SK-N-SH (cell line): ENCODE measurements at regions not wholly inside any gene's neighbourhood (a gene's known extent, or its start where the extent isn't known, plus 50 kb on each side); places are given as distances from the start of the nearest gene placed in this dataset.

Source experiments
- CTCF ChIA-PET: fragments of 300-600, 350-600 bp; formaldehyde crosslinking; extraction: SDS; loops from one replicate; lab custom pipeline; 2021; lab: Yijun Ruan, JAX
- POLR2A ChIA-PET: fragments of 350-600 bp; sonication (Branson Sonifier 250); formaldehyde crosslinking; extraction: SDS; loops from one replicate; lab custom pipeline; 2020; ENCODE audit warnings: antibody characterized with exemption, inconsistent platforms; lab: Yijun Ruan, JAX
- DNase-seq: peaks from one replicate; pipeline ENCODE4 v3.0.0; 2012
- H2AFZ ChIP-seq: fragments of 200-600 bp; sonication (generic); 2 replicates; pipeline ENCODE4 v1.8.1; 2016; ENCODE audit warnings: antibody characterized with exemption, mild to moderate bottlenecking, low read depth
- H3F3A ChIP-seq: fragments of 200-600 bp; sonication (generic); replicated peaks from 2 replicates; pipeline ENCODE3; 2016; ENCODE audit warnings: antibody characterized with exemption, mild to moderate bottlenecking; ENCODE audit not compliant: insufficient read depth
- H3K27ac ChIP-seq, 2 experiments: fragments of 200-500 bp in 1 of 2; fragments of 200-600 bp in 1 of 2; sonication (Bioruptor generic) in 1 of 2; sonication (generic), shearing (Covaris generic) in 1 of 2; 2 replicates each; pipeline versions ENCODE4 v1.5.1 to v1.6.1; 2014 to 2016; ENCODE audit warnings: low read depth in 2 of 2, inconsistent platforms in 1 of 2, low read length in 1 of 2, mild to moderate bottlenecking in 1 of 2, mixed read lengths in 1 of 2
- H3K27me3 ChIP-seq: fragments of 200-600 bp; sonication (generic), shearing (Covaris generic); 2 replicates; pipeline ENCODE4 v1.6.1; 2016; ENCODE audit warnings: mixed run types; ENCODE audit not compliant: insufficient read depth
- H3K36me3 ChIP-seq, 2 experiments: fragments of 200-500 bp in 1 of 2; fragments of 200-600 bp in 1 of 2; sonication (Bioruptor generic) in 1 of 2; sonication (generic) in 1 of 2; replicated peaks in 1 of 2; 2 replicates each; pipeline versions ENCODE3 to v1.5.1; 2014 to 2016; ENCODE audit warnings: low read length in 1 of 2, mild to moderate bottlenecking in 1 of 2; ENCODE audit not compliant: insufficient read depth in 2 of 2, control insufficient read depth in 1 of 2
- H3K4me1 ChIP-seq, 2 experiments: fragments of 200-500 bp in 1 of 2; fragments of 200-600 bp in 1 of 2; sonication (Bioruptor generic) in 1 of 2; sonication (generic), shearing (Covaris generic) in 1 of 2; 2 replicates each; pipeline versions ENCODE4 v1.5.1 to v1.6.1; 2014 to 2016; ENCODE audit warnings: low read depth in 1 of 2, low read length in 1 of 2, mixed run types in 1 of 2; ENCODE audit not compliant: insufficient read depth in 2 of 2, control insufficient read depth in 1 of 2
- H3K4me2 ChIP-seq: fragments of 200-600 bp; sonication (generic), shearing (Covaris generic); 2 replicates; pipeline ENCODE4 v1.6.1; 2017; ENCODE audit warnings: mixed run types
- H3K4me3 ChIP-seq, 2 experiments: fragments of 200-500 bp in 1 of 2; fragments of 200-600 bp in 1 of 2; sonication (Bioruptor generic) in 1 of 2; sonication (generic), shearing (Covaris generic) in 1 of 2; 2 replicates each; pipeline versions ENCODE4 v1.5.1 to v1.8.1; 2014 to 2016; ENCODE audit warnings: low read depth in 2 of 2, inconsistent platforms in 1 of 2, low read length in 1 of 2, mild to moderate bottlenecking in 1 of 2, mixed read lengths in 1 of 2, moderate library complexity in 1 of 2
- H3K79me2 ChIP-seq: fragments of 200-600 bp; sonication (generic); 2 replicates; pipeline ENCODE4 v1.8.1; 2017; ENCODE audit warnings: mild to moderate bottlenecking; ENCODE audit not compliant: insufficient read depth
- H3K9ac ChIP-seq: fragments of 200-600 bp; sonication (generic); 2 replicates; pipeline ENCODE4 v1.6.1; 2017; ENCODE audit warnings: mixed run types
- H3K9me2 ChIP-seq: fragments of 200-600 bp; sonication (generic); 2 replicates; pipeline ENCODE4 v1.6.1; 2017; ENCODE audit warnings: mixed run types
- H3K9me3 ChIP-seq: fragments of 200-600 bp; sonication (generic); 2 replicates; pipeline ENCODE4 v1.6.1; 2017; ENCODE audit warnings: mixed run types, mild to moderate bottlenecking, moderate library complexity
- H4K20me1 ChIP-seq: fragments of 200-600 bp; sonication (generic); 2 replicates; pipeline ENCODE4 v1.6.1; 2017; ENCODE audit warnings: mild to moderate bottlenecking, mixed run types; ENCODE audit not compliant: insufficient read depth
- CHD2 ChIP-seq: fragments of 150-350 bp; IDR thresholded peaks from 2 replicates; pipeline ENCODE4 v1.6.1; 2018; ENCODE audit warnings: low read length; ENCODE audit not compliant: partially characterized antibody
- ELF1 ChIP-seq: IDR thresholded peaks from 2 replicates; pipeline ENCODE4 v1.4.0; 2012
- EP300 ChIP-seq, 2 experiments: IDR thresholded peaks; 2 replicates each; pipeline versions ENCODE4 v1.4.0 to v1.6.1; 2012; ENCODE audit warnings: borderline replicate concordance in 1 of 2, low read depth in 1 of 2, low read length in 1 of 2
- FOSL2 ChIP-seq: IDR thresholded peaks from 2 replicates; pipeline ENCODE4 v1.4.0; 2012; ENCODE audit warnings: low read depth, mild to moderate bottlenecking, moderate library complexity, borderline replicate concordance
- FOXJ3 ChIP-seq: sonication (generic); formaldehyde crosslinking; IDR thresholded peaks from 2 replicates; pipeline ENCODE4 v1.5.1; 2020; ENCODE audit warnings: mild to moderate bottlenecking, missing genetic modification reagents
- GABPA ChIP-seq: IDR thresholded peaks from 2 replicates; pipeline ENCODE4 v1.4.0; 2012; ENCODE audit warnings: low read depth, mild to moderate bottlenecking
- GATA2 ChIP-seq: sonication (generic); formaldehyde crosslinking; IDR thresholded peaks from 2 replicates; pipeline ENCODE4 v1.5.0; 2020; ENCODE audit warnings: mild to moderate bottlenecking, missing genetic modification reagents
- JUND ChIP-seq: IDR thresholded peaks from 2 replicates; pipeline ENCODE4 v1.4.0; 2012
- MXI1 ChIP-seq: IDR thresholded peaks from 2 replicates; pipeline ENCODE4 v1.6.1; 2012; ENCODE audit warnings: mild to moderate bottlenecking, low read depth, low read length, improper control_type of control experiment
- NRF1 ChIP-seq: IDR thresholded peaks from 2 replicates; pipeline ENCODE4 v1.6.1; 2012; ENCODE audit warnings: low read depth, mild to moderate bottlenecking, low read length
- RCOR1 ChIP-seq: fragments of 150-350 bp; IDR thresholded peaks from 2 replicates; pipeline ENCODE4 v1.6.1; 2017; ENCODE audit warnings: antibody characterized with exemption, low read length
- RFX5 ChIP-seq: IDR thresholded peaks from 2 replicates; pipeline ENCODE4 v1.6.1; 2012; ENCODE audit warnings: mild to moderate bottlenecking, improper control_type of control experiment, low read length
- SIN3A ChIP-seq: IDR thresholded peaks from 2 replicates; pipeline ENCODE4 v1.6.1; 2012; ENCODE audit warnings: low read depth, mild to moderate bottlenecking, low read length, moderate library complexity, borderline replicate concordance
- SMC3 ChIP-seq: IDR thresholded peaks from 2 replicates; pipeline ENCODE4 v1.6.1; 2012; ENCODE audit warnings: low read depth, low read length, improper control_type of control experiment
- TEAD4 ChIP-seq: IDR thresholded peaks from 2 replicates; pipeline ENCODE4 v1.4.0; 2012; ENCODE audit warnings: mild to moderate bottlenecking, borderline replicate concordance; ENCODE audit not compliant: insufficient read depth
- WGBS: methylation state at CpG from one replicate; pipeline ENCODE4 v1.1.6; 2017; ENCODE audit warnings: low lambda C conversion rate; 5-methylcytosine and 5-hydroxymethylcytosine counted together
- TF ChIP-seq, protein P1 (sequence below): IDR thresholded peaks from 2 replicates; pipeline ENCODE4 v1.4.0; 2012; ENCODE audit warnings: low read depth, borderline replicate concordance
- TF ChIP-seq, protein P2 (sequence below): fragments of 150-350 bp; IDR thresholded peaks from 2 replicates; pipeline ENCODE4 v1.6.1; 2017; ENCODE audit warnings: antibody characterized with exemption, low read length, low read depth, borderline replicate concordance
- TF ChIP-seq, protein P3 (sequence below): IDR thresholded peaks from 2 replicates; pipeline ENCODE4 v1.6.1; 2012; ENCODE audit warnings: mild to moderate bottlenecking, low read depth, low read length, moderate library complexity
- TF ChIP-seq, protein P4 (sequence below): IDR thresholded peaks from 2 replicates; pipeline ENCODE4 v1.4.0; 2012; ENCODE audit warnings: low read depth
- TF ChIP-seq, protein P5 (sequence below): IDR thresholded peaks from 2 replicates; pipeline ENCODE4 v1.4.0; 2012; ENCODE audit warnings: low read depth, borderline replicate concordance
- TF ChIP-seq, protein P6 (sequence below): IDR thresholded peaks from 2 replicates; pipeline ENCODE4; 2012
- TF ChIP-seq, protein P7 (sequence below): fragments of 150-350 bp; IDR thresholded peaks from 2 replicates; pipeline ENCODE4 v1.6.1; 2016; ENCODE audit warnings: mild to moderate bottlenecking, low read depth, low read length

DNA sequence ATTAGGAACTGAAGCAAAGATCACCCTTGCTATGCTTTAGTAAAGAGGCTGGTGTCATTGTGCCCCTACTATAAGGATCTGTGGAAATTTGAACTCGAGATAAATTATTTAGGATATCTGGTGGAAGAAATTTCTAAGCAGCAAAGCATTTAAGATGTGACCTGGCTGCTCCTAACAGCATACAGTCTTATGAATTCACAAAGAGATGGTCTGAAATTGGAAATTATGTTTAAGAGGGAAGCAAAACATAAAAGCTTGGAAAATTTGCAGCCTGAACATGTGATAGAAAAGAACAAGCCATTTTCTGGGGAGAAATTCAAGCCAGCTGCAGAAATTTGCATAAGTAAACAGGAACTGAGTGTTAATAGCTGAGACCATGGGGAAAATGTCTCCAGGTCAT lies 223.7 kb downstream of the FBXO4 start (continued):
- TF ChIP-seq, protein P1, sequence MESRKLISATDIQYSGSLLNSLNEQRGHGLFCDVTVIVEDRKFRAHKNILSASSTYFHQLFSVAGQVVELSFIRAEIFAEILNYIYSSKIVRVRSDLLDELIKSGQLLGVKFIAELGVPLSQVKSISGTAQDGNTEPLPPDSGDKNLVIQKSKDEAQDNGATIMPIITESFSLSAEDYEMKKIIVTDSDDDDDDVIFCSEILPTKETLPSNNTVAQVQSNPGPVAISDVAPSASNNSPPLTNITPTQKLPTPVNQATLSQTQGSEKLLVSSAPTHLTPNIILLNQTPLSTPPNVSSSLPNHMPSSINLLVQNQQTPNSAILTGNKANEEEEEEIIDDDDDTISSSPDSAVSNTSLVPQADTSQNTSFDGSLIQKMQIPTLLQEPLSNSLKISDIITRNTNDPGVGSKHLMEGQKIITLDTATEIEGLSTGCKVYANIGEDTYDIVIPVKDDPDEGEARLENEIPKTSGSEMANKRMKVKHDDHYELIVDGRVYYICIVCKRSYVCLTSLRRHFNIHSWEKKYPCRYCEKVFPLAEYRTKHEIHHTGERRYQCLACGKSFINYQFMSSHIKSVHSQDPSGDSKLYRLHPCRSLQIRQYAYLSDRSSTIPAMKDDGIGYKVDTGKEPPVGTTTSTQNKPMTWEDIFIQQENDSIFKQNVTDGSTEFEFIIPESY, result no peak
- no peak for TF ChIP-seq NRF1
- TF ChIP-seq, protein P2, sequence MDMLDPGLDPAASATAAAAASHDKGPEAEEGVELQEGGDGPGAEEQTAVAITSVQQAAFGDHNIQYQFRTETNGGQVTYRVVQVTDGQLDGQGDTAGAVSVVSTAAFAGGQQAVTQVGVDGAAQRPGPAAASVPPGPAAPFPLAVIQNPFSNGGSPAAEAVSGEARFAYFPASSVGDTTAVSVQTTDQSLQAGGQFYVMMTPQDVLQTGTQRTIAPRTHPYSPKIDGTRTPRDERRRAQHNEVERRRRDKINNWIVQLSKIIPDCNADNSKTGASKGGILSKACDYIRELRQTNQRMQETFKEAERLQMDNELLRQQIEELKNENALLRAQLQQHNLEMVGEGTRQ, result no peak
- TF ChIP-seq, protein P3, sequence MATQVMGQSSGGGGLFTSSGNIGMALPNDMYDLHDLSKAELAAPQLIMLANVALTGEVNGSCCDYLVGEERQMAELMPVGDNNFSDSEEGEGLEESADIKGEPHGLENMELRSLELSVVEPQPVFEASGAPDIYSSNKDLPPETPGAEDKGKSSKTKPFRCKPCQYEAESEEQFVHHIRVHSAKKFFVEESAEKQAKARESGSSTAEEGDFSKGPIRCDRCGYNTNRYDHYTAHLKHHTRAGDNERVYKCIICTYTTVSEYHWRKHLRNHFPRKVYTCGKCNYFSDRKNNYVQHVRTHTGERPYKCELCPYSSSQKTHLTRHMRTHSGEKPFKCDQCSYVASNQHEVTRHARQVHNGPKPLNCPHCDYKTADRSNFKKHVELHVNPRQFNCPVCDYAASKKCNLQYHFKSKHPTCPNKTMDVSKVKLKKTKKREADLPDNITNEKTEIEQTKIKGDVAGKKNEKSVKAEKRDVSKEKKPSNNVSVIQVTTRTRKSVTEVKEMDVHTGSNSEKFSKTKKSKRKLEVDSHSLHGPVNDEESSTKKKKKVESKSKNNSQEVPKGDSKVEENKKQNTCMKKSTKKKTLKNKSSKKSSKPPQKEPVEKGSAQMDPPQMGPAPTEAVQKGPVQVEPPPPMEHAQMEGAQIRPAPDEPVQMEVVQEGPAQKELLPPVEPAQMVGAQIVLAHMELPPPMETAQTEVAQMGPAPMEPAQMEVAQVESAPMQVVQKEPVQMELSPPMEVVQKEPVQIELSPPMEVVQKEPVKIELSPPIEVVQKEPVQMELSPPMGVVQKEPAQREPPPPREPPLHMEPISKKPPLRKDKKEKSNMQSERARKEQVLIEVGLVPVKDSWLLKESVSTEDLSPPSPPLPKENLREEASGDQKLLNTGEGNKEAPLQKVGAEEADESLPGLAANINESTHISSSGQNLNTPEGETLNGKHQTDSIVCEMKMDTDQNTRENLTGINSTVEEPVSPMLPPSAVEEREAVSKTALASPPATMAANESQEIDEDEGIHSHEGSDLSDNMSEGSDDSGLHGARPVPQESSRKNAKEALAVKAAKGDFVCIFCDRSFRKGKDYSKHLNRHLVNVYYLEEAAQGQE, result no peak
- TF ChIP-seq, protein P4, sequence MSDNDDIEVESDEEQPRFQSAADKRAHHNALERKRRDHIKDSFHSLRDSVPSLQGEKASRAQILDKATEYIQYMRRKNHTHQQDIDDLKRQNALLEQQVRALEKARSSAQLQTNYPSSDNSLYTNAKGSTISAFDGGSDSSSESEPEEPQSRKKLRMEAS, result no peak
- TF ChIP-seq FOSL2, result no peak
- TF ChIP-seq SIN3A, result no peak

DNA sequence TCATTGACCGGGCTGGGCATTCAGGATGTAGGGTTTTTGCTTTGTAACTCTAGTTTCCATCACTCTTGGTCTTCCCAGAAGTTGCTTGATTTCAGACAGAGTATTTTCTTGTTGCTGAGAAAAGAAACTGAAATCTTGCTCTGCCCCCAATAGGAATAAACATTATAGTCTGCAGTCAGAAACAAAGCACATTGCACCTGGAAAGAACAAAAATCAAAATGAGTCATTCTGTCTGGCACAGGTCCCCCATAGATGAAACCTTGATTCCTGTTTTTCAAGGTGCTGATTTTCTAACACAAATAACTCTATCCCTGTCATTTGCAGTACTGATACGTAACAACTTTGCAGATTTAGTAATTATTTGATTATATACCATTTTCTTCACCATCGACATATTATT lies 232.1 kb downstream of the FBXO4 start:
- H3K9me2 ChIP-seq, result no peaks in the 10 kb centered on the region
- no peak for DNase-seq
- H3K4me3 ChIP-seq, result no peak overlapping the region
- ChIA-PET POLR2A (no interaction called here), CTCF (no interaction called here)
- H3K9ac ChIP-seq, result no peak overlapping the region
- H4K20me1 ChIP-seq, result no peaks in the 10 kb centered on the region
- WGBS, result 2% methylated on average over 3 of the region's 3 CpGs
- no peaks in the 10 kb centered on the region for H3K9me3 ChIP-seq
- no peak overlapping the region for H3K27ac ChIP-seq
- no peaks in the 10 kb centered on the region for H3F3A ChIP-seq
- TF ChIP-seq TEAD4, result no peak
- TF ChIP-seq FOXJ3 (CRISPR knock-in tag), result no peak
- TF ChIP-seq GABPA, result no peak
- no peak for TF ChIP-seq JUND
- TF ChIP-seq MXI1, result no peak
- TF ChIP-seq NRF1, result no peak
- no peak for TF ChIP-seq FOSL2
- TF ChIP-seq RFX5, result no peak
- no peak for TF ChIP-seq ELF1
- no peak for TF ChIP-seq EP300 (IDR thresholded peaks at IDR 0.05; ENCODE audit: borderline replicate concordance in 1 of 2, low read depth in 1 of 2, low read length in 1 of 2)
- TF ChIP-seq, protein P5, sequence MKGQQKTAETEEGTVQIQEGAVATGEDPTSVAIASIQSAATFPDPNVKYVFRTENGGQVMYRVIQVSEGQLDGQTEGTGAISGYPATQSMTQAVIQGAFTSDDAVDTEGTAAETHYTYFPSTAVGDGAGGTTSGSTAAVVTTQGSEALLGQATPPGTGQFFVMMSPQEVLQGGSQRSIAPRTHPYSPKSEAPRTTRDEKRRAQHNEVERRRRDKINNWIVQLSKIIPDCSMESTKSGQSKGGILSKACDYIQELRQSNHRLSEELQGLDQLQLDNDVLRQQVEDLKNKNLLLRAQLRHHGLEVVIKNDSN, result no peak
- TF ChIP-seq, protein P6, sequence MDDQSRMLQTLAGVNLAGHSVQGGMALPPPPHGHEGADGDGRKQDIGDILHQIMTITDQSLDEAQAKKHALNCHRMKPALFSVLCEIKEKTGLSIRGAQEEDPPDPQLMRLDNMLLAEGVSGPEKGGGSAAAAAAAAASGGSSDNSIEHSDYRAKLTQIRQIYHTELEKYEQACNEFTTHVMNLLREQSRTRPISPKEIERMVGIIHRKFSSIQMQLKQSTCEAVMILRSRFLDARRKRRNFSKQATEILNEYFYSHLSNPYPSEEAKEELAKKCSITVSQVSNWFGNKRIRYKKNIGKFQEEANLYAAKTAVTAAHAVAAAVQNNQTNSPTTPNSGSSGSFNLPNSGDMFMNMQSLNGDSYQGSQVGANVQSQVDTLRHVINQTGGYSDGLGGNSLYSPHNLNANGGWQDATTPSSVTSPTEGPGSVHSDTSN, result no peak
- TF ChIP-seq RCOR1, result no peak
- TF ChIP-seq GATA2, result no peak
- TF ChIP-seq CHD2, result no peak
- no peak for TF ChIP-seq SMC3
- TF ChIP-seq, protein P7, sequence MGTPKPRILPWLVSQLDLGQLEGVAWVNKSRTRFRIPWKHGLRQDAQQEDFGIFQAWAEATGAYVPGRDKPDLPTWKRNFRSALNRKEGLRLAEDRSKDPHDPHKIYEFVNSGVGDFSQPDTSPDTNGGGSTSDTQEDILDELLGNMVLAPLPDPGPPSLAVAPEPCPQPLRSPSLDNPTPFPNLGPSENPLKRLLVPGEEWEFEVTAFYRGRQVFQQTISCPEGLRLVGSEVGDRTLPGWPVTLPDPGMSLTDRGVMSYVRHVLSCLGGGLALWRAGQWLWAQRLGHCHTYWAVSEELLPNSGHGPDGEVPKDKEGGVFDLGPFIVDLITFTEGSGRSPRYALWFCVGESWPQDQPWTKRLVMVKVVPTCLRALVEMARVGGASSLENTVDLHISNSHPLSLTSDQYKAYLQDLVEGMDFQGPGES, result no peak
- no peak overlapping the region for H3K4me2 ChIP-seq
- no peaks in the 10 kb centered on the region for H3K27me3 ChIP-seq
- H2AFZ ChIP-seq, result no peak overlapping the region
- H3K36me3 ChIP-seq, result no peaks in the 10 kb centered on the region
- H3K4me1 ChIP-seq, result no peaks in the 10 kb centered on the region
- no peaks in the 10 kb centered on the region for H3K79me2 ChIP-seq
